Liver (tissue), 8 donors: ENCODE measurements at regions not wholly inside any gene's neighbourhood (a gene's known extent, or its start where the extent isn't known, plus 50 kb on each side); places are given as distances from the start of the nearest gene placed in this dataset.

Experiments used
- DNase-seq: peaks from one replicate; pipeline ENCODE4 v3.0.0-alpha.2; 2017; ENCODE audit warnings: low spot score
- H3K27ac ChIP-seq, 2 donors: one replicate each; pipeline ENCODE4 v1.7.0; 2013; ENCODE audit warnings: inconsistent platforms in 2 of 2, low read length in 2 of 2, control low read depth in 1 of 2, low read depth in 1 of 2, mild to moderate bottlenecking in 1 of 2
- H3K27me3 ChIP-seq, 4 donors: one replicate each; pipeline versions ENCODE4 v1.6.1 to v1.7.0; 2013; ENCODE audit warnings: low read length in 3 of 4, inconsistent platforms in 1 of 4, mild to moderate bottlenecking in 1 of 4, moderate library complexity in 1 of 4; ENCODE audit not compliant: control insufficient read depth in 4 of 4, insufficient read depth in 4 of 4
- H3K36me3 ChIP-seq, 4 donors: one replicate each; pipeline versions ENCODE4 v1.6.1 to v1.7.0; 2013; ENCODE audit warnings: low read length in 3 of 4, mild to moderate bottlenecking in 3 of 4, low read depth in 1 of 4, moderate library complexity in 1 of 4; ENCODE audit not compliant: control insufficient read depth in 4 of 4, insufficient read depth in 3 of 4
- H3K4me1 ChIP-seq, 4 donors: one replicate each; pipeline versions ENCODE4 v1.6.1 to v1.7.0; 2013; ENCODE audit warnings: low read length in 3 of 4, mild to moderate bottlenecking in 3 of 4, moderate library complexity in 1 of 4; ENCODE audit not compliant: control insufficient read depth in 4 of 4, insufficient read depth in 4 of 4
- H3K4me3 ChIP-seq, 3 donors: one replicate each; pipeline versions ENCODE4 v1.6.1 to v1.7.0; 2013; ENCODE audit warnings: low read length in 3 of 3, control low read depth in 1 of 3, low read depth in 1 of 3, mild to moderate bottlenecking in 1 of 3
- H3K9ac ChIP-seq, 2 donors: one replicate each; pipeline ENCODE4 v1.7.0; 2013; ENCODE audit warnings: low read length in 2 of 2, mild to moderate bottlenecking in 2 of 2, moderate library complexity in 2 of 2, control low read depth in 1 of 2, low read depth in 1 of 2
- H3K9me3 ChIP-seq, 4 donors: one replicate each; pipeline versions ENCODE4 v1.6.1 to v1.7.0; 2013; ENCODE audit warnings: low read length in 3 of 4; ENCODE audit not compliant: control insufficient read depth in 4 of 4
- CTCF ChIP-seq: fragments of 150-350 bp; IDR thresholded peaks from 2 replicates; pipeline ENCODE4 v1.5.1; 2017; ENCODE audit warnings: improper control_type of control experiment, low read depth, low read length; ENCODE audit not compliant: missing input control
- EGR1 ChIP-seq, 2 donors: IDR thresholded peaks; 2 replicates each; pipeline ENCODE4 v1.6.1; 2016 to 2018; ENCODE audit warnings: antibody characterized with exemption in 2 of 2, low read depth in 2 of 2
- FOXA1 ChIP-seq: IDR thresholded peaks from 2 replicates; pipeline ENCODE4 v1.6.1; 2016; ENCODE audit warnings: antibody characterized with exemption
- GABPA ChIP-seq, 2 donors: IDR thresholded peaks in 1 of 2; conservative IDR thresholded peaks in 1 of 2; 2 replicates each; pipeline ENCODE4 v1.6.1; 2016; ENCODE audit warnings: antibody characterized with exemption in 2 of 2, mild to moderate bottlenecking in 1 of 2, moderate library complexity in 1 of 2
- HNF4A ChIP-seq, 2 donors: conservative IDR thresholded peaks; 2 replicates each; pipeline ENCODE4 v1.6.1; 2016; ENCODE audit warnings: antibody characterized with exemption in 2 of 2, mild to moderate bottlenecking in 2 of 2
- JUND ChIP-seq, 2 donors: IDR thresholded peaks; 2 replicates each; pipeline ENCODE4 v1.6.1; 2016; ENCODE audit warnings: antibody characterized with exemption in 2 of 2
- RAD21 ChIP-seq, 2 donors: IDR thresholded peaks; 2 replicates each; pipeline ENCODE4 v1.6.1; 2016; ENCODE audit warnings: antibody characterized with exemption in 2 of 2, mild to moderate bottlenecking in 2 of 2
- REST ChIP-seq: IDR thresholded peaks from 2 replicates; pipeline ENCODE4 v1.6.1; 2016; ENCODE audit warnings: antibody characterized with exemption, mild to moderate bottlenecking
- RXRA ChIP-seq, 2 donors: IDR thresholded peaks; 2 replicates each; pipeline ENCODE4 v1.6.1; 2017 to 2018; ENCODE audit warnings: antibody characterized with exemption in 2 of 2, mild to moderate bottlenecking in 1 of 2
- SP1 ChIP-seq: IDR thresholded peaks from 2 replicates; pipeline ENCODE4 v1.6.1; 2018; ENCODE audit warnings: antibody characterized with exemption, mild to moderate bottlenecking
- TAF1 ChIP-seq: conservative IDR thresholded peaks from 2 replicates; pipeline ENCODE4 v1.6.1; 2016; ENCODE audit warnings: antibody characterized with exemption, mild to moderate bottlenecking
- YY1 ChIP-seq: IDR thresholded peaks from 2 replicates; pipeline ENCODE4 v1.6.1; 2016; ENCODE audit warnings: antibody characterized with exemption, mild to moderate bottlenecking
- ZBTB33 ChIP-seq: IDR thresholded peaks from 2 replicates; pipeline ENCODE4 v1.6.1; 2016; ENCODE audit warnings: antibody characterized with exemption
- WGBS: extraction: QIAGEN DNeasy Blood & Tissue Kit; methylation state at CpG from one replicate; pipeline ENCODE4 v1.1.7; 2013; 5-methylcytosine and 5-hydroxymethylcytosine counted together
- TF ChIP-seq, protein P1 (sequence below): IDR thresholded peaks from 2 replicates; pipeline ENCODE4 v1.6.1; 2016; ENCODE audit warnings: antibody characterized with exemption
- TF ChIP-seq, protein P2 (sequence below): IDR thresholded peaks from 2 replicates; pipeline ENCODE4 v1.6.1; 2016; ENCODE audit warnings: antibody characterized with exemption
- donor health status: healthy.
- donor health status: healthy.
- donor health status: healthy.
- donor health status: healthy.
- donor health status: healthy.

- H3K4me3 ChIP-seq, result no peak overlapping the region
- TF ChIP-seq HNF4A (conservative IDR thresholded peaks at IDR 0.05) (no peak), EGR1 (IDR thresholded peaks at IDR 0.05; ENCODE audit: low read depth in 2 of 2) (no peak), REST (no peak), ZBTB33 (no peak), CTCF (no peak), SP1 (no peak), RAD21 (IDR thresholded peaks at IDR 0.05) (no peak)
- H3K4me1 ChIP-seq, result no peaks in the 10 kb centered on the region
- 77% methylated on average over 10 of the region's 10 CpGs for WGBS
- no peak for DNase-seq
- no peak overlapping the region for H3K9ac ChIP-seq
- H3K9me3 ChIP-seq, result no peaks in the 10 kb centered on the region
- H3K36me3 ChIP-seq, result no peaks in the 10 kb centered on the region
- H3K27me3 ChIP-seq, result no peaks in the 10 kb centered on the region
- no peak overlapping the region for H3K27ac ChIP-seq
These were observed 156.2 kb upstream of the JARID2 start for GRCh38 chr6:15089569-15090144.

GRCh38 chr6:15090145-15090579 is 155.7 kb upstream of the JARID2 start:
- Histone ChIP-seq H3K27me3 (no peaks in the 10 kb centered on the region), H3K4me1 (no peaks in the 10 kb centered on the region), H3K4me3 (no peak overlapping the region), H3K27ac (no peak overlapping the region), H3K9ac (no peak overlapping the region), H3K36me3 (no peaks in the 10 kb centered on the region), H3K9me3 (no peaks in the 10 kb centered on the region)
- TF ChIP-seq GABPA (IDR thresholded peaks at IDR 0.05 in 1 of 2, conservative IDR thresholded peaks at IDR 0.05 in 1 of 2) (no peak), CTCF (no peak), RAD21 (IDR thresholded peaks at IDR 0.05) (no peak), FOXA1 (no peak), YY1 (no peak), TAF1 (no peak), ZBTB33 (no peak), JUND (IDR thresholded peaks at IDR 0.05) (no peak), EGR1 (IDR thresholded peaks at IDR 0.05; ENCODE audit: low read depth in 2 of 2) (no peak), RXRA (IDR thresholded peaks at IDR 0.05) (no peak)
- TF ChIP-seq, protein P1, sequence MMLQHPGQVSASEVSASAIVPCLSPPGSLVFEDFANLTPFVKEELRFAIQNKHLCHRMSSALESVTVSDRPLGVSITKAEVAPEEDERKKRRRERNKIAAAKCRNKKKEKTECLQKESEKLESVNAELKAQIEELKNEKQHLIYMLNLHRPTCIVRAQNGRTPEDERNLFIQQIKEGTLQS, result no peak
- TF ChIP-seq, protein P2, sequence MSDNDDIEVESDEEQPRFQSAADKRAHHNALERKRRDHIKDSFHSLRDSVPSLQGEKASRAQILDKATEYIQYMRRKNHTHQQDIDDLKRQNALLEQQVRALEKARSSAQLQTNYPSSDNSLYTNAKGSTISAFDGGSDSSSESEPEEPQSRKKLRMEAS, result no peak
- 64% methylated on average over 7 of the region's 7 CpGs for WGBS
- no peak for DNase-seq
